ENCODE measurements at regions not wholly inside any gene's neighbourhood (a gene's known extent, or its start where the extent isn't known, plus 50 kb on each side); places are given as distances from the start of the nearest gene placed in this dataset.

- TF ChIP-seq EZH2 (IDR thresholded peaks at IDR 0.05; ENCODE audit: borderline replicate concordance) (no peak), EZH2phosphoT487 (IDR thresholded peaks at IDR 0.05; ENCODE audit: low read depth, severe bottlenecking, unreplicated experiment) (no peak), CTCF (IDR thresholded peaks at IDR 0.05; ENCODE audit: poor library complexity) (peak; percentile 98)
These were observed 71.2 kb upstream of the NBPF3 start for GRCh38 chr1:21368515-21369289.
